IPS DF 4.7 (cell line): ENCODE measurements at regions not wholly inside any gene's neighbourhood (a gene's known extent, or its start where the extent isn't known, plus 50 kb on each side); places are given as distances from the start of the nearest gene placed in this dataset.

Experiments
- DNase-seq: peaks from one replicate; pipeline ENCODE4 v3.0.0-alpha.2; 2013; ENCODE audit warnings: low spot score; ENCODE audit errors: extremely low read depth

GRCh38 chr1:193960499-193960898 is 774.1 kb upstream of the B3GALT2 start:
- no peak for DNase-seq

- DNase-seq, result no peak
Observed at GRCh38 chr1:193960040-193960439, 773.6 kb upstream of the B3GALT2 start.

DNA sequence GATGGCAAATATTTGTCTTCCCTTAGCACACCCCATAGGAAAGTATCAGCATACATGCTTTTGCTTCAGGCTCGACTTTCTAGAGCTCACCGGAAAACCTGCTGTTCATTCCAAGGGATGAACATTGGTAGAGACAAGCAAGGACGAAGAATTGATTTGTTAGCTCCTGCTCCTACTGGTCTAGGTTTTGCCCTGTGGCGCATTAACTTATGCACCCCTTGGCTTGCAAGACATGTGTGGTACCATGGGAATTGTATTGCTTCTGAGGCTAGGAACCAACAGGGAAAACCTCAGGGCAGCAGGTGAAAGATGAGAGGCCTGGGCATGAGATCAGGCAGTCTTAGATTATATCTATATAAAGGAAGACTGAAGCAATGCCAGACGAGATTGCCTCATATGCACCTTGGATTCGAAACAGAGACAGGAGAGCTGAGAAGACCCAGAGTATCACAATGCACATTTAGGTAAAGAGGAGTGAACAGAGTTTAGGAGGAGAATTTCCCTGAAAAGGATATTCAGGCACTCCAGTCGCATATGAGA is 771.2 kb upstream of the B3GALT2 start:
- DNase-seq, result no peak

DNA sequence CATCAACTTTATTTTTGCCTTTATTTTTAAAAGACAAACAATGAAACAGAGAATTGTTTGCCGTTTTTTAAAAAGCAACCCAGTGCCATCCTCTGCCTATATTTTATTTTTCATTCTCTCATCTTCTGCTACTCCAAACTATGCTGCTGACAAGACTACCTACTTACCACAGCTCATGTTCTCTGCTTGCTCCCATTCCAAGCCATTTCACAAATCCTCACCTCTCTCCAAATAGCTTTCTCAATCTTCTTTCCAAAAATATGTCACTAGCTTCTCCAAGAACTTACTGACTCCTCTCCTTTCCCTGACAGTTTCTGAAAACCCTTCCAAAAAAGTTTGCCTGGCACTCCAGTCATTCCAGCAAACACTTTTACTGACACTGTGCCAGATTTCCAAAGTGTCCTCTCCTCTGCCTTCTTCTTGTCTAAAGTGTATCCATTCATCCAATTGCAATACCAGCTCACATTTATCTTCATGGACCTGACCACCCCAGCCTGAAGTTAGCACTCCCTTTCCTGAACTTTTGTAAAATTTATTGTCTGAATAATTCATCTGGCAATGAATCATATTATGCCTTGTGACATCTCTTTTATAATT is 766.5 kb upstream of the B3GALT2 start:
- DNase-seq, result no peak

DNA sequence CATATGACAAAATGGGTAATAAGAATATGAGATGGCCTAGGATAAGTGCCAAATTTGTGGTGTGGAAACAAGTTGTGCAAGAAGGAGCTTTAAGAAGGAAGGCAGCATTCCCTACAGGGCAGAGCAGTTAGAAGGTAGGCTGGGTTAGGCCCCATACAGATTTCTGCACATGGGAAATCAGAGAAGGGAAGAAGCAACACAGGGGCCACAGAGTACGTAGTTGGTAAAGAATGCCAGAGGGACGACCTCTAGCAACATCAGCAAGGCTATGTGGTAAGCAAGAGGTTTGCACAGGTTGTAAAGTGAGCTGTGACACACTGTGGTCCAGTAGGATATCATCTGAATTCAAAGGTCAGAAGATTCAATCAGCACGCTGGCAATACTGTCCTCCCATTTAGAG is 765.6 kb upstream of the B3GALT2 start:
- no peak for DNase-seq

GRCh38 chr1:193944454-193944853 is 758.0 kb upstream of the B3GALT2 start:
- no peak for DNase-seq

DNA sequence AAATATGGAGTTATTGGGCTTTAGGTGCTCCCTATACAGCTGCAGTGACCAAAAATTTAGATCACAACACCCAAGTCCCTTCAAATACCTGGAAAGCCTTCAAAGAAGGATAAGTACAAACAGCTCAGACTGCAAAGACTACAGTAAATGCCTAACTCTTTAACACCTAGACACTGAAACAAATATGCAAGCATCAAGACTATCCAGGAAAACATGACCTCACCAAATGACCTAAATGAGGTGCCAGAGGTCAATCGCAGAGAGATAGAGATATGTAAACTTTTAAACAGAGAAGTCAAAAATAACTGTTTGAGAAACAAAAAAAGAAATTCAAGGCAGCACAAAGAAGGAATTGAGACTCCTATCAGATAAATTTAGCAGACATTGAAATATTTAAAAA is 753.8 kb upstream of the B3GALT2 start:
- DNase-seq, result no peak

DNA sequence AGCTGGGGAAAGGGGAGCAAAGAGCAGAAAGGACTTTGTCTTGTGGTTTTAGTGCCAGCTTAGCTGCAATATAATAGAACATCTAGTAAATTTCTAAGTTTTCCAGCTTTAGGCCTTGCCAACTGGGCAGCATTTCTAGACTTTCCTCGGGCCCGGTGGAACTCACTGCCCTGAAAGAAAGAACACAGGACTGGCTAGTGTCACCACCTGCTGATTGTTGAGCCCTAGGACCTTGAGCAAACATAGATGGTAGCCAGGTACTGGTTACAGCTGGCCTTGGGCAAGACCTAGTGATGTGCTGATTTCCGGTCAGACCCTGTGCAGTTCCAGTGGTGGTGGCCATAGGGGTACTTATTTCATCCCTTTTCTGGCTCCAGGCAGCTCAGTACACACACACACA is 753.2 kb upstream of the B3GALT2 start:
- no peak for DNase-seq

DNA sequence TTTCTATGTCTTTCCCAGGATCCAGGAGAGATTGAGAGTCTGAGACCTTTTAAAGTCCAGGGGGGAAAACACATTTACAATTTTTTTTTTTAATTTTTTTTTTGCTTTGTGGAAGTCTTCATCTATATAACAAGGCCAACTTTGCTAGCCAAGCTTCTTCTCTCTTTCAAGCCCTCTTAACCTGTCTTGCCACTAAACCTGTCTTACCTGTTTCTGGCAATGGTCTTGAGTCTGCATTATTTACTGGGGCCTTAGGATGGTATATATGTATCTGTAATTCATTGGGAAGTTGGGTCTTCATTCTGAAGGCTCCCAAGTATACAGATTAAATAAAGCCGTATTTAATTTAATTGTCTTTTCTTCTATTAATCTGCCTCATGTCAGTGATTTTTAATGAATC is 750.9 kb upstream of the B3GALT2 start:
- DNase-seq, result no peak

DNA sequence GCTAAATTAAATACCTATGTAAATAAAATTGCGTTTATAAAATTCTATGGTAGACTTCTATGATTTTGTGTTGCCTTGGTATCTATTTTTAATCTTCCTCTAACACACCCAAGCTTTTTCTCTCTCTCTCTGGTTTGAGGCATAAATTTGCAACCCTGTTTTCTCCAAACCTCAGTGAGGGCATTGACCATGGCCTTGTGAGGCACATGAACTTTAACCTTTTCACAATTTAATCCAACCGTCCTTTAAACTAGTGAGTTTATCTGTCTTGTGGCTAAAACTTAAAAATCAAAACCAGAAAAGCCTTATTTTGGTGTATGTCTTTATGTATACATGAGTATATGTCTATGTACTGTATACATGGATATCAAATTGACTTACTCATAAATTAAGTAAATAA is 746.6 kb upstream of the B3GALT2 start:
- no peak for DNase-seq

DNA sequence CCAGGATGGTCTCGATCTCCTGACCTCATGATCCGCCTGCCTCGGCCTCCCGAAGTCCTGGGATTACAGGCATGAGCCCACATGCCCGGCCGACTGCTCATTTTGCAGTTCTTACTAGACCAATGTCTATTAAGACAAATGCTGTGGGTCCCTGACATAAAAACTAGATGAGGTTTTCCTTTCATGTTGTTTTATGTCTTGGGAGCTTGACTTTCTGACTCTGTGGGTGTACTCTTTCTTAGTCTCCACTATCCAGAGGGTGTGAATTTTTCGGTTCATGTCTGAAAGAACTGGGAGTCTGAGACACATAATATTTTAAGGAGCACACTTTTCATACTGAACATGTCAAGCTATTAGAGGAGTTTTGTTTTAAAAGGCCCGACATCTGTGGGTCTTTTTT is 744.9 kb upstream of the B3GALT2 start:
- DNase-seq, result no peak

DNA sequence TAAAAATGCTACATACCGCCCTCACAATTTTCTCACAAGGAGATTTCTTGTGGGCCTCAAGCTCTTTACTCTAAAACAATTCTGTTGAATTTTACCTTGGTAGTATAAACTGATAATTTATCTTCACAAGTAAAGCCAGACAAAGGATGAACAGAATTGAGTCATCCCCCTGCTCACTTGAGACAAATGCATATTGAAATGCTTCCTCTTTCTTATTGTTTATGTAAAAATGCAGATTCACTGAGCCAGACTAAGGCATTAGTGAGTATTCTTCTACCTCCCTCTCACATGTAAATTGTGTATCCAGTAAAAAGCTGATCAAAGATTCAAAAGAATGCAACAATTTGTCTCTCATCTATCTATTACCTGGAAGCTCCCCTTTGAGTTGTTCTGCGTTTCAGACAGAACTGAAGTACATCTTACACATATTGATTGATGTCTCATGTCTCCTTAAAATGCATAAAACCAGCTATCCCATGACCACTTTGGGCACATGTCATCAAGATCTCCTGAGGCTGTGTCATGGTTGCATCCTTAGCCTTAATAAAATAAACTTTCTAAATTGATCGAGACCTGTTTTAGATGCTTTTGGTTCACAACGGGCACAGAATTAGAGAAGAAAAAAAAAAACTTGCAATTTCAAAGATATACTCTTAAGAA is 743.1 kb upstream of the B3GALT2 start:
- DNase-seq, result no peak

- no peak for DNase-seq
Observed at GRCh38 chr1:193927550-193927949, 741.1 kb upstream of the B3GALT2 start.

DNA sequence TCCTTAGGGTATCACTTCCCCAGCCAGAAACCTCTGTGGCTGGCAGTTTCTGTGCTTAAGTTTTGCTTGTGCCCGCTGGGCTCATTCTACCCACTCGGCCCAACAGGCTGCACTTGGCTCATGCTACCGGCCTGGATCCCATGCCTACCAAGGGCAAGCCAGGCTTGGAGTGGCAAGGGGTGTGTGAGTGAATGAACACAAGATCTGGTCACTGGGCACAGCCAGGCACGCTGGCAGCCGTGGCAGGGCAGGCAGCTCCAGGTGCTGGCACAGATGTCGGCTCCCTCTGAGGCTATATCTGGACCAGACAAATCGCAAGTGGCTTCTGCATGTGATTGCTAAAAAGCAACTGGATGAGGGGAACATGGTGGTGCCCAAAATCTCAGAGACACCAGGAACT is 740.5 kb upstream of the B3GALT2 start:
- no peak for DNase-seq

DNA sequence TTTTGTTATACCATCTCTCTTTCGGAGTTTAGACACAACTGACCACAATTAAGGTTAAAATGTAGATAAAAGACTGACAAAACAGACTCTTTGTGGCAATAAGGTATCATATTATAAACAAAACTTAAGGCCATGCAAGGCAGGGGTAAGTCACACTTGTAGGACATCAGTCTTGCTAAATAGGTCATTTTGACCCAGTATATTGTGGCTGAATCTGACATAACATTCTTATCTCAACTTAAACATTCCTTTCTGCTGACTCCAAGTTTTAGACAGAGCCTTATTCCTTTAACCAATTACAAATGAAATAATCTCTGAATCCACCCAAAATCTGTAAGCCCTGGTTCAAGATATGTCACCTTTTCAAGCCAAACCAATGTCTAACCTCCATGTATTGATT is 733.4 kb upstream of the B3GALT2 start:
- no peak for DNase-seq

DNA sequence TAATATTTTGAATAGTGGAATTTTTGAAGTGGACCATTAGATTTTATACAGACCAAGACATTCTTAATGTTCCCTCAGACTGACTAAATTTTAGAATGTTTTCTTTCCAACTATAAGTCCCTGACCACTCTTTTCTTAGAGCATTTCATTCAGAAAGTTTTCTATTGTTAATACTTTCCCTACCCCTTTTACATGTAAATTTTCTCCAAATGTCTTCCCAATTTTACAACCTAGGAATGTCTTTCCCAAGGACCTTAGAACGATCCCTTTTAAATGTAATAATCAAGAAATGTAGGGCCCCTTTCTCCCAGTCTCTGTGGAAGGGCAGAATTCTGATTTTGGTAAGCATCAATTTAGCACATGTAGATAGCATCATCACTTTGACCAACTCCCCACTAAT is 730.0 kb upstream of the B3GALT2 start:
- no peak for DNase-seq

- DNase-seq, result no peak
Observed at GRCh38 chr1:193914871-193915270, 728.5 kb upstream of the B3GALT2 start.

GRCh38 chr1:193909406-193910082 is 723.1 kb upstream of the B3GALT2 start:
- DNase-seq, result no peak

DNA sequence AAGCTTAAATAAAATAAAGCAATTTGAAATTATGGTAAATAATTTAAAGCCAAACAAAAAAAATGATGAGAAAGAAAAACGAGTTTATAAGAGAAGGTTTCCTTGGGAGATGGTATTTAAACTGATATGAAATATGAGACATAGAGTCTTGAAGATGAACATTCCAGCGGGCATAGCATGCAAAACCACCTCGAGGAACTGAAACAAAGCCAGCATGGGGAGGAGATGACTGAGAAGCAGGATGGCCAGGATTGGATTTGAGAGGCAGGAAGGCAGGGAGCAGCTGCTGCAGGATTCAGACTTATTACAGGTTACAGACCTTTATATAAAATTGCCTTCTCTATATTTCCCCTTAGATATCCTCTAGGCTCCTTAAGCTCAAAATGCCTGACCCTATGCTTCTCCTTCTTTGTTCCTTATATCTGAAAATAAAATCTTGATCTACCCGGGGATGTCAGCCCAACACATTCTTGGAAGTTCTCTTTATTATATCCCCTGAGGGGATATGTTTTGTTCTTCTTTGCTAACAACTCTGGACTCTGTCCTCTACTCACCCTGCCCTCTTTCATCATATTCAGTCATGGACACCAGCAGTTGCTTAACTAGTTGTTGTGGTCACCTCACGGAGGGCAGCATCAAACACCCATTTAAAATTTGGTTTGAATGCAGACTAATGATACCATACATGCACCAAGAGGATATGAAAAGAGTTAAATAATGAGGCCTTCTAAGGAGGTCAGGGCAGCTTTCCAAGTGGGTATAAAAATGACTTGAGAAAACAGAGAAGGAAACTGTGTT is 719.1 kb upstream of the B3GALT2 start:
- DNase-seq, result no peak

GRCh38 chr1:193891788-193892187 is 705.4 kb upstream of the B3GALT2 start:
- no peak for DNase-seq

- no peak for DNase-seq
Observed at GRCh38 chr1:193890935-193891334, 704.5 kb upstream of the B3GALT2 start.
